NCI-H510A treated with DMSO at 0.1 percent for 48 hours (cell line): ENCODE measurements at regions not wholly inside any gene's neighbourhood (a gene's known extent, or its start where the extent isn't known, plus 50 kb on each side); places are given as distances from the start of the nearest gene placed in this dataset.
A peak's percentile ranks its signal among the peaks of the same experiment; 100 is the strongest.

Experiments used
- DNase-seq: peaks from one replicate; lab custom pipeline; 2025; lab: John Stamatoyannopoulos, UW

DNA sequence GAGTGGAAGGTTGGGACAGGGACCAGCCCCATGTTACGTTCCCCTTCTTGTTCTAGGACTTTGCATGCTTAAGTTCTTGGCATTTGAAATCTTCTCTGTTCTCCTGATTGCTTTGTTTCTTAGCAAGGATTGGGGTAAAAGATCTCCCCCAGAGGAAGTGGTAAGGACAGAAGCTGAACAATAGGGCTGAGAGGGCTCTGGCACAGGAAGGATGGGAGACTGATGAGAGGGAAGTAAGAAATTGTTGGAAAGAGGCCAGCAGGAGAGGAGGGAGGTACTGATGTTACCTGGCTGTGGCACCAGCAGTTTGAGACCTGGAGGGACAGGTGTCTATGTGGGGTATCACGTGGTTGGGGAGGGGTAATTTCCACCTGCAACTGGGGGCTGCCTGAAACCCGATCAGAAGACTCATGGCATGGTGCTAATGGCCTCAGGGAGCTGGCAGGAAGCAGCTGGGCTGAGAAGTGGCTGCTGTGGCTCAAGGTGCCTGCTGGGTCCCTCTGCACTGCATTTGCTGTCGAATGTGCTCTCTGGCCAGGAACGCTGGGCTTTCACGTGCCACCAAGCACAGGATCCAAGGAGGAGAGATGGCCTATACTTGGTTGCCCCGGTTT lies 108.4 kb downstream of the LSM3 start:
- peak; percentile 88 for DNase-seq

DNA sequence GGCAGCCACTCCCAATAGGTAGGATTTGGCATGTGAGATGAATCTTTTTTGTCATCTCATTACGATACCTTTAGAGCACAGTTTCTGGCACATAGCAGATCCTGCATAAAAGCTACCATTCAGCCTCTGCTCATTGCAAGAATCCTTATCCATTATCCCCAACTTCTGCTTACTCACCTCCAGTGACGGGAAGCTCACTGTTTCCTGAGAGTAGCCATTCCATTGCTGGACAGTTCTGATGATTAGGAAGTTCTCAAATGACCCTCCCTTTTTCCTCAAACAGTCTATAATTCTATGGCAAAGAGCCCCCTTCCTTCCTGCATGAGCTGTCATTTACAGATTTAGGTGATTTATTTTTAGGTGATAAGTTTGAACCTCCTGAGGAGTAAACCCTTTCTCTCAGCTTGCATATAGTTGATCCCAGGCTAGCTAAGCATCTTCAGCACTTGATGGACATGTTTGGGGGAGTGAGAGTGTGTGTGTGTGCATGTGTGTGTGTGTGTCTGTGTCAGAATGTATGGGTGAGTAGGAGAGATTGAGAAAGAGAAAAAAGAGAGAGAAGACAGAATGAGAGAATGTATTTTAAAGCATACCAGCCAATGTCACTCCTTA lies 109.7 kb downstream of the LSM3 start:
- no peak for DNase-seq

DNA sequence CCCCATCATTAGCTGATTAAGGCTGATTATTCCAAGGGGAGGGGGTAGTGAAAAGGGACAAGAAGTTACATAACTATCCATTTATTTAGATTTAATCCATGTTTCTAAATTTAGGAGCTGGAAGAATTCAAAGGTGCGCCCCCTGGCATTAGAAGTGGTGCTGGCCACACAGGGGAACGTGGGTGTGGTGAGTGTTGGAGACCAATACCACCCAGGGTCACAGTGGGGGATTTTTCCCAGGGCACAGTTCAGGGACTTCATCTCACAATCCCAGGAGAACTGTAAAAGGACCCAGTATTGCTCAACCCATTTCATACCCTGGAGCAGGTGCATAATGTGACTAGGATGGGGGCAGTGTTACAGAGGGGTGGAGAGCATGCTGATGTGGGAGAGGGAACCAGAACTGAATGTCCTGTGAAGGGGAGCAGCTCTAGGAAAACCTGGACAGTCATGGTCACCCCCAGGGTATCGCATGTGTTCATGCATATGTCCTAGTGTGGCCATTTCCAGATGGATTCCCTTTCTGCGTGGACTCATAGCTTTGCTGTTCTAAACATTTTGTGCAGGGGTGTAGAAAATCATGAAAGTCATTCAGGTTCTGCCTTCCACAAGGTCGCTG lies 110.3 kb downstream of the LSM3 start:
- no peak for DNase-seq

DNA sequence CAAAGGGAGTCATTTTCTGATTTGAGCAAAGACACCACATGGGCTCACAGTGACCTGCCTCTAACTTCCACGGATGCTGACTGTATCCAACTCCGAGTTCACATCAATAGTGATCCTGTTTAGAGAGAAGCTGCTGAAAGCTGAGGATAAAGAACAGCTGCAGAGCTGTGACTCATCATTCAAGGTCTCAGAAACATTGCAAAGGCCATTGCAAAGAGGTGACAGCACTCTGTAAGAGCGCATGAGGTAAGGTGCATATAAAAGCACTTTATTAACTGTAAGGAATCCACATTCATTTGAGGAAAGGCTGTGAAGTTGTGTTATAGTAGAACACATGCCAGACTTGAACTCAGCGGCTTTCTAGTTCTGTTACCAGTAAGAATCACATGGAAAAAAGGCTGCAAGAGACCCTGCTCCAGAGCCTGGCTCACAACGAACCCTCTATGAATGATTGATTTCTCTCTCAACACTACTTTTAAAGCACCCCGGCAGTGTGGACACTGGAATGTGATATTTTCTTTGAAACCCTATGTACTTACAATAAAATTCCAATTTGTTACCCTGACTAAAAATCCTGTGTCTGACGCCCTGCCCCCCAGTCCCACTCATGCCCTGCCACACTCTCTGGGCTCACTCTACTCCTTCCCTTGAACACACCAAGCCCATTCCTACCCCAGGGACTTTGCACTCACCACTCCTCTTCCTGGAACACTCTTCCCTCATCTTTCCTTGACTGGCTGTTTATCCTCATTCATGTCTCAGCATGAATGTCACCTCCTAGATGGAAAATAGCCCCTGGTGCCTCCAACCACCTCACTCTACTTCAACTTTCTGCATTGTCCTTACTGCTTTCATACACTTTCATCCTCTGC lies 111.2 kb downstream of the LSM3 start:
- peak; percentile 40 for DNase-seq

DNA sequence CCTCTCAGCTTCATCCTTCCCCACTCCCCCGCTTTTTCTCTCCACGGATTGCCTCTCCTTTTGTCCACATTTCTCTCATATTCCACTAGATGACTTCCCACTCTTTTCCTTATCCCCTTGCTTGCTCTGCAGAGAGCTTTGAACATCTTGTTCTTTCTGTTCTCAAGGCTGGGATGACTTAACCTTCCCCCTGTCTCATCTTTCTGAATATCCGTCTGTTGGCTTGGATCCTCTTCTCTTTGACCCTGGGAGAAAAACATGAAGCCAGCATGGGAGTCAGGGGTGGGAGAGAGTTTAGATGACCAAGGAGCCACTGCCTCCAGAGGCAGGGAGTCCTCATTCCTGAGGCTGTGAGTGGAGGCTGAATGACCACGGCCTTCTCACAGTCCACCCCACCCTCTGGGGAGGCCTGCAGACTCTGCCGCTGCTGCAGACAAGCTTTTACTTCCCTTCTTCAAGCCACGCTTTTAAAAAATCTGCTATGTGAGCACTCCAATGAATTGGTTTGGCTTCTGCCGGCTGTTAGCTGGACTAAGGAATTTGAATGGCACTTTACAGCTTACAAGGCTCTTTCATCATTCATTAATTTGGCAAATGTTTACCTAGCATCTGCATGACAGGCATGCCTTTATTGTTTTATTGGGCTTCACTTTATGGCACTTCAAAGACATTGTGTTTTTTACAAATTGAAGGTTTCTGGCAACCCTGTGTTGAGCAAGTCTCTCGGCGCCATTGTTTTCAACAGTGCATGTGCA lies 111.6 kb upstream of the SLC6A6 start:
- DNase-seq = no peak

DNA sequence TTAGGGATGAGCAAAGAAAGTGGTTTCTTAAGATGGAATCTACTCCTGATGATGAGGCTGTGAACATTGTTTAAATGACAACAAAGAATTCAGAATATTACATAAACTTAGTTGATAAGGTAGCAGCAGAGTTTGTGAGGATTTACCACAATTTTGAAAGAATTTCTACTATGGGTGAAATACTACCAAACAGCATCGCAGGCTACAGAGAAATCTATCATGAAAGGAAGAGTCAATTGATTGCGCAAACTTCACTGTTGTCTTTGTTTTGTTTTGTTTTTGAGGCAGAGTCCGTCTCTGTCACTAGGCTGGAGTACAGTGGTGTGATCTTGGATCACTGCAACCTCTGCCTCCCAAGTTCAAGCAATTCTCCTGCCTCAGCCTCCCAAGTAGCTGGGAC lies 107.4 kb upstream of the SLC6A6 start:
- no peak for DNase-seq

DNA sequence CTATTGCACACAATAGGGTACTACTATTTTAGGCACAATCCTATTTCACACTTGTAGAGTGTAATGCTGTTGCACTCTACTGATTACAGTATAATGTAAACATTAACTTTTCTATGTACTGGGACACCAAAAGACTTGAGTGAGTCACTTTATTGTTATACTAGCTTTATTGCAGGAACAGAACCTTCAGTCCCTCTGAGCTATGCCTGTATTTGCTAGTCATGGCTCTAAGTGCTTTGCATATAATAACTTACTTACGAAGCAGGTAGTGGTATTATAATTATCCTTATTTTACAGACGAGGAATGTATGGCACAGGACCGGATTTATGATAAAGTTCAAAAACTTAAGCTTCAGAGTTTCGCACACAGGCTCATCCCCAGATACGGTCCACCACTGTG lies 106.6 kb upstream of the SLC6A6 start:
- DNase-seq = no peak

DNA sequence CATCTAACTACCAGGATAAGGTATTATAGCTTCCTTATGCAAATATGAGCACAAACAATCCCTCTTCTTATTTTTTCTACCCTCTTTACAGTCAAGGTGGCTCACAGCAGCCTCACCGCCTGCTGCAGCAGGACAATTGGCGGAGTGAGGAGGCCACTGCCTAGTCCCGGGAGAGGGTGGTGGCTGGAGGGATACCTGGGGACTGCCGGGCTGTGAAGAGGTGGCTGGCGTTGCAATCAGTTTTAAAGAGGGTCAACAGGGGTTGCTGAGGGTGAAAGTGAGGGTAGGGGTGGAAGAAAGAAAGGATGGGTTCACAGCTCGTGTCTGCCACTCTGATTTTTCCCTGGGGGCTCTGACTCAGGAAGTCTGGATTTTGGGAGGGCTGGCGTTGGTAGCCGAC lies 105.1 kb upstream of the SLC6A6 start:
- no peak for DNase-seq

DNA sequence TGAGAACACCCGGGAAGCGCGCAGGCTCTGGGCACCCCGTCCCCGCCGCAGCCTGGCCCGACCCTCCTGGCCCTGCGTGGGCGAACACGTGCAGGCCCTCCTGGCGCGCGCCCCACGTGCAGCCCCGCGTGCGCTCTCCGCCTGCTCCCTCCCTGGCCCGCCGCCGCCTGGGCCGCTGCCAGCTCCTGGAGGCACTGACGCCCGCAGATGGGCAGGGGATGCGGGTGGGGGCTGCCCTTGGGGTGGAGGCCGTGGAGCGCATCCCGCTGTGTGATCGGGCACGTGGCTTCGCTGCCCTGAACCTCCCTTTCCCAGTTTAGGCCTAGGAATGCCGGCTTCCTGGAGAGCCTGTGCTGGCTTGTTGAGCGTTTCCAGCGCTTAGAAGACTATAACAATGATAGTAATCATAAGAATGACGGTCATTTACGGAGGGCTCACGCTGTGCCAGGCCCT lies 104.6 kb upstream of the SLC6A6 start:
- DNase-seq = no peak

DNA sequence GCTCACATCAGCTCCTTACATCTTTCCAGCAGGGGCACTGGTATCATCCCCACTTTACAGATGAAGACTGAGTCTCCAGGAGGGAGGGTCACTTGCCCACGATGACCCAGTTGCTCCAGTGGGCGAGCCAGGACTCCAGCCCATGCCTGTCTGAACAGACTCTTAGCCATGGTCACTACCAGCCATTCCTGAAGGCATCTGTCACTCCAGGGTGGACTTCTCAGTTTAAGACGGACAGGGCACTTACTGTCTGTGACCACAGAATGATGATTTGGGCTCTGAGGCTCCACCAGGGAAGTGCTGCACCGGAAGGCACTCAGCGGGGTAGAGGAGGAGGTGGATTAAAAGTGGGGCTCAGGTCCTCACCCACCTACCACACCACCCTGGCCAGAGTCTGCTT lies 104.0 kb upstream of the SLC6A6 start:
- no peak for DNase-seq

DNA sequence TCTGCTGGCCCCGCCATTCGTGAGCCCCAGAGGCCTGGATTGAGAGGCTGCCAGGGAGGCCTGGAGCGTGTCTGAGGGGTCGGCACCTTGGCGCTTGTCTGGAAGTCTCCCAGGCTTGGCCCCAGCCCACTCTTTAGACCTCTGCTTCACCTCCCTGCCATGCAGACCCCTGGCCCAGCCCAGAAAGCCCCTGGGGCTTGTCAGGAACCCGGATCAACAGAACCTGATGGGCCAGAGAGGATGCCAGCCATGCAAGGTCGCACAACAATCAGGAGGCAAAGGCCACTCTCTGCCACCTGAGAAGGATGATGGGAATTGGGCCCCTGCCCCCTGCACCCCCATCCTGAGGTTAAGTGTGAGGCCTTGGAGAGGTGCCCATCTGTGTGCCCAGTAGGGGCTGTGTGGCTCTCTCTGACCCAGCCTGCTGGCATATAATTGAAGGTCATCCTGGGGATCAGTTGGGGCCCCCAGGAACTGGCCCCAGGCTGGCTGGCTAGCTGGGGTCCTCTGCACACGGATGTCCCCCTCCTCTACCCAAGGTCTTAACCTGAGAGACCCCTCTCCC lies 103.3 kb upstream of the SLC6A6 start:
- DNase-seq = no peak

DNA sequence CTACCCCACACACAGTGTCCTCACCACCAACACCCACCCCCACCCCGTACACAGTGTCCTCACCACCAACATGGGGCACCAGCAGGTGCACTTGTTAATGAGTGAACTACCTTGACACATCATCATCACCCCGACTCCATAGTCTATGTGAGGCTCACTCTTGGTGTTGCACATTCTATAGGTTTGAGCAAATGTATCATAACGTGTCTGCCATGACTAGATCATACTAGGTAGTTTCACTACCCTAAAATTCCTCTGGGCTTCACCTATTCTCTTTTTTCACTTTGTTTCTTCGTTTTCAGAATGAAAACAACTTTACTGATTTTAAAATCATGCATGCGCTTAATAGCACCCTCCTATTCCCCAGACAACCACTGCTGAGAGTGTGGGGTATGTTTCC lies 102.6 kb upstream of the SLC6A6 start:
- no peak for DNase-seq

DNA sequence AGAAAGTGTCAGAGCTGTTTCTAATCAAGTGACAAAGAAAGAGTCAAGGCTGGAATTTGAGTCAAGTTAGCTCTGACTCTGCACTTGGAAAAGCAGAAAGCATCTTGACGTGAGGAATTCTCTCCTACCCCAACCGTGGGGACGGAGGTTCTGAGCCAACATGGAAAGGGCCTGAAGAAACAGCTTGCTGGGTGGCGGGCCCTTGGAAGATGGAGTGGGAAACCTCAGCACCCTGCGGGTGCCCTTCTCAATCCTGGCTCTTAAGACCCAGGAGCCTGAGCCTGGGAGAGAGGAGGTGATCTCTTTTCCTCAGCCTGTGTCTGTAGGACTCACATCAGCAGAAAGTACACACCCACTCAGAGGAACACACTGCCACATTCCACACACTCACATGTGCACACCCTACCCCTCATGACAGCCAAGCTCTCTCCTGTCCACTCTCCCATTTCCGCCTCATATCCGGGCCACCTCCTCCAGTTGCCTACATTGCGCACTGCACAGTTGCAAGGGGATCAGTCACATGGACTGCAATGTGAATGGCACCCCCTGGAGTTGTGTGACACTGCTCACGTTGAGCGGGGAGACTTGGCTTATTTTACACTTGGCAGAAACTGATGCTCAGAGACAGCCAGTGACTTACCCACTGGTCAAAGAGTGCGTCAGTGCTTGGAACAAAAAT lies 101.5 kb upstream of the SLC6A6 start:
- no peak for DNase-seq

DNA sequence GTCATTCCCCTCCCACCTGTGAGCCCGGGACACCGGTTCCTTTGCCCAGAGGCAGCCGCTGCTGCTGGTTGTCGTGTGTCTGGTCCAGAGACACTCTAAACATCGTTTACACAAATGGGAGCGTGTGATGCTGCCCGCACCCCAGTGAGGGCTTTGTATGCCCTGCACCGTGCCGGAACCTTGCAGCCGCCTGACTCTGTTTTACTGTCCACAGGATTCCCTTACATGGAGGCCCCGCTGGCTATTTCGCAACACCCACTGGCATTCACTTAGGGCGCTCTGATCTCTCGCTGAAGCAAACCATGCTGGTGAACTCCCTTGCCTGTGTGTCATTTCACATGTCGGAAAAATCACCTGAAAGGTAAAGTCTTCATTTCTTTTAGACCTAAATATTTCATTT lies 100.8 kb upstream of the SLC6A6 start:
- DNase-seq = no peak

DNA sequence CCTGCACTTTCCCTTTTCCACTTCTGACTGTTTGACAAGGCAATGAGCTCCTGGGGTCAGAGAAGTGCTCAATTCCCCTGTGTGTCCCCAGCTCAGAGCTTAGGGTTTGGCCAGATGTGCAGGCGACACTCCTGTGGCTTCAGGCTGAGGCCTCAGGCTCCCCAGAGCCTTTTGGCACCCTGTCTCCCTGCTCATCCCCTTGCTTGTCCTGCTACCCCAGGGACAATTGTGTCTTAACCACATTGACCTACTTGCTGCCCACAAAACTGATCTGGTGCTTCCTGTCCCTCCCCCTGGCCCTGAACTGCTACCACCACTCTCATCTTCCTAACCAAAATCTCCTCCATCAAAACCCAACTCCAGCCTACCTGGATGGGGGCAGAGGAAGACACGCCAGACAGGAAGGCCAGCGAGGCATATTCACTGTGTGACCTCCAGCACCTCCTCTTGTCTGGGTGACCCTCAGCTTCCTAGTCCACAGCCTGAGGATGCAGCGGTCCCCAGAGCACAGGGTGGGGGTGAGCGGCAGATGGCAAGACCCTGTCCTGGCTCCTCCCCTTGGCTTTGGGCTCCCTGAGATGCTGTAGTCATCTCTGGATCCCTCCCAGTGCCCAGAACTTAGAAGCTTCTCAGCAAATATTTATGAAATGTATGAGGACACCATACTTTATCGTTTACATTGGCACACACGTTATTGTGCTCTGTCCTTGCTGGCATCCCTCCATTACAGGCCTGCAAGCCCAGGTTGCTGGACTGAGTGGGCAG lies 98.9 kb upstream of the SLC6A6 start:
- no peak for DNase-seq

DNA sequence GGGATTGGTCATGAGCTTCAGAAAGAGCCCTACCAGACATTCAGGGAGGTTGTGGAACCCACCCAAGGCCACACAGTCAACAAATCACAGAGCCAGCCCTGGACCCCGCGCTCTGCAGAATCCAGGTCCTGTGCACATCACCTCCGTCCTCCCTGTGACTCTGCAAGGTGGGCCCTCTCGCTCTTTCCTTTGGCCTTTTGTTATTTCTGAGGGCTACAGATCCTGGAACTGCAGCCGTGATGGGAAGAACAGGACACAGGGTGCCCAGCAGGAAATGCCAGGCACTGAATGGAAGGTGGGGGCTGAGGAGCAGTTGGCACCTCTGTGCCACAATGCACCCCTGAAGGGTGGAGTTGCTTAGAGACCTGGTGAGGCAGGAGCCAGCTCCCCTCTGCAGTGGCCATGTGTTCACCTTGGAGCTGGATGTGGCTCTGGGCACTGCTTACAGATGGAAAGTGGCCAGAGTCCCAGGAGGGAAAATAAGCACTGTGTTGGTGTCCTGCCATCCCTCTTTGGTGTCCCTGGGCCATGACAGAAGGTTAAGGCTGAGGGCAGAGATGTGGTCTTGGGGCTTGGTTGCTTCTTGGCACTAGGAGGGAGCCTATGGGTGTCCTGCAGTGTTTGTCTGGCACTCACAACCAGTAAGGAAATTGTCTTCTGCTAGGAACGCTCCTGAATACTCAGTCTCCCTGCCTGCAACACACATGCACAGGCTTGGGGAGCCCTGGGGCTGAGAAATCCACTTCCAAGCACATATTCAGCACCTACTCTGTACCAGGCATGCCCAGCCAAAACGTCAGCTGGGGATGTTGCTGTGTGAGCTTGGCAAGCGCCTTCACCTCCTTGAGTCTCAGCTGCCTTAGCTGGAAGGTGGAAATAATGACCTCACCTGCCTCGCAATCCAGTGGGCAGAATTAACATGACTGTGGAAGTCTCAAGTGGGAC lies 98.0 kb upstream of the SLC6A6 start:
- DNase-seq = no peak

DNA sequence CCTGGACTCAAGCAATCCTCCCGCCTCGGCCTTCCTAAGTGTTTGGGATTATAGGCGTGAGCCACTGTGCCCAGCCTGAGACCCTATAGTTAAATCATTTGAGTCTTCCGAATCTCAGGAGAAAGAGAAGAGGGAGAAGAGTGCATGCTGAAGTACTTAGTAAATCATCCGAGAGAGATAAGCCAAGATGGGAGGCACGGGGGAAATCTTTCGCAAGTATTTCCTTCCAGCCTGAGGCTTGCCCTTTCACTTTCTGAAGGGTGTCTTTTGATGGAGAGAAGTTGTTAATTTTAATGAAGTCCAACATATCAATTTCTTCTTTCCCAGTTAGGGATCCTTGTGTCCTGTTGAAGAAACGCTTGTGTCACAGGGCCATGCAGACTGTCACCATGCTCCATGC lies 97.1 kb upstream of the SLC6A6 start:
- no peak for DNase-seq

DNA sequence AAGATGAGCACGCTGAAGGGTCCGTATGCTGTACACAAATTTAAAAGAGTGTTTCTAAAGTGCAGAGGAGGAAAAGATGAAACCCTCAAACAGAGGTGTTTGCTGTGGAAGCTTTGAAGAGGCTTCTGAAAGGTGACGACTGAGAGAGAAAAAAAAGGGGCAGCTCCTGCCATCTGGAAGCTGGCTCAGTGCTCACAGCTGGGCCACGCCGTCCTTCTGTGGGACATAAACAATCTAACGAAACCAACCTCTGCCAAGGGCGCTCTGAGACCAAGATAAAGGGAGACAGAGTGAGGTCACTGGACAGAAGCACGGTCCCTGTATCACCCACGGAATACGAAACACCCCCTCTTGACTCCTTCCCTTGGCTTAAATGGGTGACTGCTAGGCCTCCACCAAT lies 96.3 kb upstream of the SLC6A6 start:
- no peak for DNase-seq

DNA sequence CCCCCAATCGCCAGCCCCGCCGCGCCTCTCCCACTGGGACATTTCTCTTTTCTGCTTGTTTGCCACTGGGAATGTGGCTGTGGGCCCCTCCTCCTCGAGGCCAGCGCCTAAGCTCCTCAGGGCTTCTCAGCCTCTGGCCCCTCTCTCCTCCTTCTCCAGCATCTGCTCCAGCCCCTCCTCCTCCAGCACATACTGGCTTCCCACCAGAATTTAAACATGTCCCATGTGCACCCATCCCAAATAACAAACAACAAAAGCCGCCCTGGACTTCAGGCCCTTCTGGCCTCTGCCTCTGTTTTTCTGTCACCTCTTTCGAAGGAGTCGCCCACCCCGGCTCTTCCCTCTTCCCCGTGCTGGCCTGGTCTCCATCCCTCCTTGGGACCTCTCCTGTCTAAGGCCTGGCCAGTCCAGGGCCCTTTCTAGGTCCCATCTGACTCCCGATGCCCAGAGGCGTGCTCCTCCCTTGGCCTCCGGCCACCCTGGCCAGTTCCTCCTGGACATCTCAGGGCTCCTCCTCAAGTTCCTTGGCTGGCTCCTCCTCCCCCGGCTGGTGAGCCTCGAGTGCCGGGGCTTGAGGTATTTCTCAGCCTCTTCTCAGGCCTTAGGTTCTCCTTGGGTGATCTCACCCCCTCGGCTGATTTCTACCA lies 94.6 kb upstream of the SLC6A6 start:
- DNase-seq = no peak
